ENCODE measurements at regions not wholly inside any gene's neighbourhood (a gene's known extent, or its start where the extent isn't known, plus 50 kb on each side); places are given as distances from the start of the nearest gene placed in this dataset.

DNA sequence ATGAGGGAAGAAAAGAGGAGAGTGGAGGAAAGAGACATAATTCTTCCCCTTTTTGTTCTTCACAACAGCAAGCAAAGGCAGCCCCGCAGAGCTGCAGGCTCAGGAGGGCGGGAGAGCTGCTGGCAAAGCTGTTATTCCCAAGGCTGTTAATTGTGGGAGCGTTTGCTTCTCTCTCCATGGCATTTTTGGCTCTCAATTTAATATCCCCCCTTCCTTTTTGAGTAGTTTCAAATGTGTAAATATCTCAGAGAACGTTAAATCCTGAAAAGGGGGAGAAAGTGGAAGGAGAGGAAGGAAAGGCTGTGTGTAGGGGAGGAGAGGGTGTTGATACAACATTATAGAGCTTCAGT, 165.7 kb downstream of the NSG2 start:
- DNase-seq (ENCODE audit: low read depth in 1 of 2, low spot score in 1 of 2) = no peak
- TF ChIP-seq, protein P1, sequence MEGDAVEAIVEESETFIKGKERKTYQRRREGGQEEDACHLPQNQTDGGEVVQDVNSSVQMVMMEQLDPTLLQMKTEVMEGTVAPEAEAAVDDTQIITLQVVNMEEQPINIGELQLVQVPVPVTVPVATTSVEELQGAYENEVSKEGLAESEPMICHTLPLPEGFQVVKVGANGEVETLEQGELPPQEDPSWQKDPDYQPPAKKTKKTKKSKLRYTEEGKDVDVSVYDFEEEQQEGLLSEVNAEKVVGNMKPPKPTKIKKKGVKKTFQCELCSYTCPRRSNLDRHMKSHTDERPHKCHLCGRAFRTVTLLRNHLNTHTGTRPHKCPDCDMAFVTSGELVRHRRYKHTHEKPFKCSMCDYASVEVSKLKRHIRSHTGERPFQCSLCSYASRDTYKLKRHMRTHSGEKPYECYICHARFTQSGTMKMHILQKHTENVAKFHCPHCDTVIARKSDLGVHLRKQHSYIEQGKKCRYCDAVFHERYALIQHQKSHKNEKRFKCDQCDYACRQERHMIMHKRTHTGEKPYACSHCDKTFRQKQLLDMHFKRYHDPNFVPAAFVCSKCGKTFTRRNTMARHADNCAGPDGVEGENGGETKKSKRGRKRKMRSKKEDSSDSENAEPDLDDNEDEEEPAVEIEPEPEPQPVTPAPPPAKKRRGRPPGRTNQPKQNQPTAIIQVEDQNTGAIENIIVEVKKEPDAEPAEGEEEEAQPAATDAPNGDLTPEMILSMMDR (IDR thresholded peaks at IDR 0.05; ENCODE audit: insufficient read depth, low read length) = no peak
- no peak for TF ChIP-seq REST (IDR thresholded peaks at IDR 0.05; ENCODE audit: insufficient replicate concordance, low read depth)
- H3K27ac ChIP-seq (replicated peaks) = no peak overlapping the region
- peaks cover 3% of the 10 kb centered on the region for H3K27me3 ChIP-seq (ENCODE audit: insufficient read depth, poor library complexity, severe bottlenecking)
- H3K4me3 ChIP-seq (replicated peaks; ENCODE audit: insufficient read depth, low read length) = no peak overlapping the region

GRCh38 chr5:174217527-174217926, 172.0 kb downstream of the NSG2 start:
- no peak for TF ChIP-seq SPI1 (IDR thresholded peaks at IDR 0.05; ENCODE audit: borderline replicate concordance, low read depth)
- Histone ChIP-seq H3K27ac (replicated peaks) (no peak overlapping the region), H3K4me3 (replicated peaks; ENCODE audit: insufficient read depth, low read length) (no peak overlapping the region), H3K27me3 (ENCODE audit: insufficient read depth, poor library complexity, severe bottlenecking) (no peaks in the 10 kb centered on the region)
- peak in 1 of 2 experiments; percentile 9 for DNase-seq (ENCODE audit: low read depth in 1 of 2, low spot score in 1 of 2)

DNA sequence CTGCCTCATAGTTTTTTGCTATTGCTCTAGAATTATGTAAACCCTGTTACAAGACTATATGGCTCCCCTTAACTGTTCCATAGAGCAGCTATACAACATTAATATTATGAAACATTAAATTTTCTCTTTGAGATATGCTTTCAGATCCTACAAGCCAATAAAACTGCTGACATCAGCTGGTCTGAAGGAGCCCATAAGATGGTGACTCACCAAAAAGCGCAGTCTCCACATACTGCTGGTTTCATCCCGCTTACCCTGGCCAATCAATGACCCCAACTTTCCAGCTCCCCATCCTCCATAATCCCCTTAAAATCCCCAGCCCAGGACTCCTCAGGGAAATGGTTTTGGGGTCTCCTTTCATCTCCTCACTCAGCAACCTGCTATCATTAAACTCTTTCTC, 172.7 kb downstream of the NSG2 start:
- Histone ChIP-seq H3K27ac (replicated peaks) (no peak overlapping the region), H3K27me3 (ENCODE audit: insufficient read depth, poor library complexity, severe bottlenecking) (no peaks in the 10 kb centered on the region), H3K4me3 (replicated peaks; ENCODE audit: insufficient read depth, low read length) (no peak overlapping the region)
- TF ChIP-seq SPI1 (IDR thresholded peaks at IDR 0.05; ENCODE audit: borderline replicate concordance, low read depth) (no peak), GABPA (IDR thresholded peaks at IDR 0.05; ENCODE audit: low read depth) (no peak), REST (IDR thresholded peaks at IDR 0.05; ENCODE audit: insufficient replicate concordance, low read depth) (no peak), POLR2AphosphoS5 (IDR thresholded peaks at IDR 0.05; ENCODE audit: low read depth) (no peak)
- TF ChIP-seq, protein P1 (IDR thresholded peaks at IDR 0.05; ENCODE audit: insufficient read depth, low read length) = no peak
- no peak for DNase-seq (ENCODE audit: low read depth in 1 of 2, low spot score in 1 of 2)

- H3K27ac ChIP-seq (replicated peaks) = no peak overlapping the region
- peaks cover 3% of the 10 kb centered on the region for H3K27me3 ChIP-seq (ENCODE audit: insufficient read depth, poor library complexity, severe bottlenecking)
- no peak for TF ChIP-seq POLR2AphosphoS5 (IDR thresholded peaks at IDR 0.05; ENCODE audit: low read depth)
- no peak for TF ChIP-seq SPI1 (IDR thresholded peaks at IDR 0.05; ENCODE audit: borderline replicate concordance, low read depth)
- TF ChIP-seq REST (IDR thresholded peaks at IDR 0.05; ENCODE audit: insufficient replicate concordance, low read depth) = no peak
- no peak for TF ChIP-seq GABPA (IDR thresholded peaks at IDR 0.05; ENCODE audit: low read depth)
- TF ChIP-seq, protein P1 (IDR thresholded peaks at IDR 0.05; ENCODE audit: insufficient read depth, low read length) = no peak
- DNase-seq (ENCODE audit: low read depth in 1 of 2, low spot score in 1 of 2) = no peak
- no peak overlapping the region for H3K4me3 ChIP-seq (replicated peaks; ENCODE audit: insufficient read depth, low read length)
Observed at GRCh38 chr5:174220417-174220816, 174.9 kb downstream of the NSG2 start.
